ENCODE measurements at regions not wholly inside any gene's neighbourhood (a gene's known extent, or its start where the extent isn't known, plus 50 kb on each side); places are given as distances from the start of the nearest gene placed in this dataset.

DNA sequence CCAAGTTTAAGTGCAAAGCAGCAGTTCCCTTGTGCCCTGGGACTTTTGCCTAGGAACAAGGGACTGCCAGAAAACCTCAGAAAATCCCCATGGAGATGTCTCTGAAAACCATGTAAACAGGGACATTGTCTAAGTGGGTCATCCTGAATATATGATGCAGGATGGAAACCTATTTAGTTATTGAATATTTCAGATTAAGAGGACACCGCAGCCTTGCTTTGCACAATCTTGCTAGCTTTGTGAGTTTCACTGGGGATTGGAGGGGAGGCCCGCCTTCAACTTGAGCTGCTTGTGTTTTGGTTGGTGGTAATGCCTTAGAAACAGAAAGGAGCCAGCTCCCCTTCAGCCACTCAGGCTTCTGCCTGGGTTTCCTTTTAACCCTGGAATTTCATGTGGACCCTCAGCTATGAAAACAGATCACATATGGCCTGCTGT lies 112.8 kb downstream of the C9orf152 start:
- DNase-seq (ENCODE audit: low read depth, low spot score): no peak
- Histone ChIP-seq H3K4me1 (ENCODE audit: control insufficient read depth, extremely low read depth, insufficient read depth, low read length) (peaks cover 22% of the 10 kb centered on the region), H3K9me3 (replicated peaks; ENCODE audit: control insufficient read depth, insufficient read depth, low read length) (no peaks in the 10 kb centered on the region), H3K4me2 (ENCODE audit: insufficient read depth, low read length) (no peak overlapping the region), H3K4me3 (replicated peaks in 1 of 3; ENCODE audit: insufficient read depth in 1 of 3, low read depth in 1 of 3, low read length in 3 of 3) (no peak overlapping the region), H3K27ac (ENCODE audit: insufficient read depth, low read depth, low read length) (no peak overlapping the region), H3K36me3 (ENCODE audit: control insufficient read depth in 2 of 2, extremely low read depth in 1 of 2, insufficient read depth in 2 of 2, low read length in 2 of 2) (peaks cover 0 to 5% of the 10 kb centered on the region in 2 experiments), H2AFZ (ENCODE audit: low read depth, low read length) (no peak overlapping the region), H3K79me2 (ENCODE audit: control insufficient read depth, insufficient read depth, low read length) (peaks cover 87% of the 10 kb centered on the region), H3K9me1 (replicated peaks; ENCODE audit: control insufficient read depth, extremely low read depth, insufficient read depth, low read length) (no peaks in the 10 kb centered on the region), H4K20me1 (replicated peaks; ENCODE audit: control insufficient read depth, extremely low read depth, insufficient read depth, low read length) (peaks cover 11% of the 10 kb centered on the region), H3K27me3 (ENCODE audit: control insufficient read depth in 2 of 2, insufficient read depth in 2 of 2, low read length in 2 of 2) (no peaks in the 10 kb centered on the region), H3K9ac (replicated peaks; ENCODE audit: extremely low read depth, insufficient read depth, low read length) (no peak overlapping the region)
- POLR2A ChIA-PET: no interaction called here
- intact Hi-C loops (cut with micrococcal nuclease): no loop called here
- no peak for TF ChIP-seq GATA2 (IDR thresholded peaks at IDR 0.05; ENCODE audit: insufficient read depth, insufficient read length, low read depth, low read length)
- TF ChIP-seq POLR2A (IDR thresholded peaks at IDR 0.05; ENCODE audit: low read depth, low read length): no peak
- TF ChIP-seq, protein P1, sequence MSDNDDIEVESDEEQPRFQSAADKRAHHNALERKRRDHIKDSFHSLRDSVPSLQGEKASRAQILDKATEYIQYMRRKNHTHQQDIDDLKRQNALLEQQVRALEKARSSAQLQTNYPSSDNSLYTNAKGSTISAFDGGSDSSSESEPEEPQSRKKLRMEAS (IDR thresholded peaks at IDR 0.05; ENCODE audit: insufficient read depth, insufficient read length): no peak
- TF ChIP-seq EZH2 (IDR thresholded peaks at IDR 0.05; ENCODE audit: borderline replicate concordance, low read depth, low read length, severe bottlenecking): no peak
- no peak for TF ChIP-seq FOS (IDR thresholded peaks at IDR 0.05; ENCODE audit: borderline replicate concordance, insufficient read depth, low read length)
- BruUV-seq (replicated peaks): no TSS peak
- dilution Hi-C loops (cut with MboI; ENCODE audit: extremely low pct_ligation_motif_present, low sequenced_read_pairs): no loop called here
- no peak for FAIRE-seq
- CTCF ChIA-PET: interaction anchor here (1.3 to 1.6 kb wide), 3 partner anchors 10 to 192 kb away, joined by 3 to 7 read pairs (median 6); no protein-coding TSS in a partner anchor

DNA sequence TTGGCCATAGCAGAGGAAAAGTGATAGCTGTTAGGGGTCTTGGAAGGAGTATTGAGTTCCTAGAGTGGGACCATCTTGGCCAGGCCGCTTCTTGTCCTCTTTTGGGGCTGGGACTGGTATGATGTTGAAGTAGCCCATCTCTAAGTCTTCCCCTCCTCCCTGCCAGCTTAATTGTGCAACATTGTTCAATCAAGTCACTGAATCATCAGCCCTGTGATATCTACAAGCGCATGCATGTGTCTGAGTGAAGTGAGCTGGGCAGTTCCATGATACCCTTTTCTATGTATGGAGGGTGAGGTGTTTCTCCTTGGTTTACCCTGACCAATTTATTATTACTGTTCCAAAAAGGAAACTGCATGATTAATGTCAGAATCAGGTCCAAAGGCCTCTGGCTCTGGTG lies 112.2 kb downstream of the C9orf152 start:
- Histone ChIP-seq H3K9me3 (replicated peaks; ENCODE audit: control insufficient read depth, insufficient read depth, low read length) (no peaks in the 10 kb centered on the region), H3K9me1 (replicated peaks; ENCODE audit: control insufficient read depth, extremely low read depth, insufficient read depth, low read length) (no peaks in the 10 kb centered on the region), H3K4me3 (replicated peaks in 1 of 3; ENCODE audit: insufficient read depth in 1 of 3, low read depth in 1 of 3, low read length in 3 of 3) (no peak overlapping the region), H3K4me2 (ENCODE audit: insufficient read depth, low read length) (no peak overlapping the region), H3K9ac (replicated peaks; ENCODE audit: extremely low read depth, insufficient read depth, low read length) (no peak overlapping the region), H3K36me3 (ENCODE audit: control insufficient read depth in 2 of 2, extremely low read depth in 1 of 2, insufficient read depth in 2 of 2, low read length in 2 of 2) (peaks cover 0 to 4% of the 10 kb centered on the region in 2 experiments), H3K27ac (ENCODE audit: insufficient read depth, low read depth, low read length) (no peak overlapping the region), H2AFZ (ENCODE audit: low read depth, low read length) (no peak overlapping the region), H4K20me1 (replicated peaks; ENCODE audit: control insufficient read depth, extremely low read depth, insufficient read depth, low read length) (peaks cover 9% of the 10 kb centered on the region), H3K27me3 (ENCODE audit: control insufficient read depth in 2 of 2, insufficient read depth in 2 of 2, low read length in 2 of 2) (no peaks in the 10 kb centered on the region), H3K4me1 (ENCODE audit: control insufficient read depth, extremely low read depth, insufficient read depth, low read length) (peaks cover 17% of the 10 kb centered on the region), H3K79me2 (ENCODE audit: control insufficient read depth, insufficient read depth, low read length) (peaks cover 87% of the 10 kb centered on the region)
- FAIRE-seq (no peak), DNase-seq (ENCODE audit: low read depth, low spot score) (no peak)
- intact Hi-C loops (cut with micrococcal nuclease) (no loop called here), dilution Hi-C loops (cut with MboI; ENCODE audit: extremely low pct_ligation_motif_present, low sequenced_read_pairs) (no loop called here)
- no peak for TF ChIP-seq JUN (IDR thresholded peaks at IDR 0.05; ENCODE audit: borderline replicate concordance, insufficient read depth, insufficient read length, low read depth)
- TF ChIP-seq FOS (IDR thresholded peaks at IDR 0.05; ENCODE audit: borderline replicate concordance, insufficient read depth, low read length): no peak
- no peak for TF ChIP-seq GATA2 (IDR thresholded peaks at IDR 0.05; ENCODE audit: insufficient read depth, insufficient read length, low read depth, low read length)
- no peak for TF ChIP-seq POLR2AphosphoS5 (IDR thresholded peaks at IDR 0.05; ENCODE audit: insufficient read depth, low read depth, low read length)
- TF ChIP-seq, protein P1 (IDR thresholded peaks at IDR 0.05; ENCODE audit: insufficient read depth, insufficient read length): no peak
- no peak for TF ChIP-seq EZH2 (IDR thresholded peaks at IDR 0.05; ENCODE audit: borderline replicate concordance, low read depth, low read length, severe bottlenecking)
- no peak for TF ChIP-seq MYC (IDR thresholded peaks at IDR 0.05; ENCODE audit: low read depth, low read length)
- TF ChIP-seq POLR2A (IDR thresholded peaks at IDR 0.05; ENCODE audit: low read depth, low read length): no peak
- TF ChIP-seq, protein P2, sequence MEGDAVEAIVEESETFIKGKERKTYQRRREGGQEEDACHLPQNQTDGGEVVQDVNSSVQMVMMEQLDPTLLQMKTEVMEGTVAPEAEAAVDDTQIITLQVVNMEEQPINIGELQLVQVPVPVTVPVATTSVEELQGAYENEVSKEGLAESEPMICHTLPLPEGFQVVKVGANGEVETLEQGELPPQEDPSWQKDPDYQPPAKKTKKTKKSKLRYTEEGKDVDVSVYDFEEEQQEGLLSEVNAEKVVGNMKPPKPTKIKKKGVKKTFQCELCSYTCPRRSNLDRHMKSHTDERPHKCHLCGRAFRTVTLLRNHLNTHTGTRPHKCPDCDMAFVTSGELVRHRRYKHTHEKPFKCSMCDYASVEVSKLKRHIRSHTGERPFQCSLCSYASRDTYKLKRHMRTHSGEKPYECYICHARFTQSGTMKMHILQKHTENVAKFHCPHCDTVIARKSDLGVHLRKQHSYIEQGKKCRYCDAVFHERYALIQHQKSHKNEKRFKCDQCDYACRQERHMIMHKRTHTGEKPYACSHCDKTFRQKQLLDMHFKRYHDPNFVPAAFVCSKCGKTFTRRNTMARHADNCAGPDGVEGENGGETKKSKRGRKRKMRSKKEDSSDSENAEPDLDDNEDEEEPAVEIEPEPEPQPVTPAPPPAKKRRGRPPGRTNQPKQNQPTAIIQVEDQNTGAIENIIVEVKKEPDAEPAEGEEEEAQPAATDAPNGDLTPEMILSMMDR (IDR thresholded peaks at IDR 0.05; ENCODE audit: extremely low read depth in 1 of 2, insufficient read depth in 1 of 2, low read depth in 1 of 2, low read length in 2 of 2): no peak
- POLR2A ChIA-PET: no interaction called here
- CTCF ChIA-PET: interaction anchor here (1.3 to 1.6 kb wide), 3 partner anchors 9 to 192 kb away, joined by 3 to 7 read pairs (median 6); no protein-coding TSS in a partner anchor
- BruUV-seq (replicated peaks): no TSS peak

All from endothelial cell of umbilical vein (primary cell).